HG03045 (cell line): ENCODE measurements at regions not wholly inside any gene's neighbourhood (a gene's known extent, or its start where the extent isn't known, plus 50 kb on each side); places are given as distances from the start of the nearest gene placed in this dataset.

Experiments used
- ATAC-seq: cut with Tn5 transposase; IDR thresholded peaks from one replicate; pipeline ENCODE4 v1.9.1; 2021; ENCODE audit warnings: mild to moderate bottlenecking, moderate library complexity; ENCODE audit not compliant: unreplicated experiment

DNA sequence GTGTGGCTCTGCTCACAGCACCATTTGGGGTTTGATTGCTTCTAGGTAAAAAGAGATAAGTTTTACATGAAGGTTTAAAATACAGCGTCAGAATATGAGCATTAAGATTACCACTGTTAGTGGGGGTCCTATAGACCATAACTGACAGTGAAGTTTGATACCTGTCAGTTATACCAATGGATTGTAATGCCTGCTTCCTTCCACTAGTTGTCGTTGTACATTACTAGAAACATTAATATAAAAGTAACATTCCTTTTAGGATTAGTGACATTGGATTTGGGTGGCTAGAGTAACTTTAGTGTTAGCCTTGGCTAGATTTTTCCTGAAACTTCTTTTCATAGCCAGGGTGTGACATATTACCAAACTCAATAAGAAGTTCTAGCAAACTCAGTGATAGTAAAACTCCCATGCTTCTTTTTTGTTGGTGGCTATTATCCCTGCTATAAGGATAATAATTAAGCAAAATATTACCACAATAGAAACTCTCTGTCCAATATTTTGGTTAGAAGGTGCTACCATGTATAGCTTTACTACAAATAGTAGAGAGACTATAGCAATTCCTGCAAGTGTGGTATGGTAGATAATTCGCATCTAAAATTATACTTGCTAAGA, 57.1 kb downstream of the FAM181B start:
- ATAC-seq = no peak

DNA sequence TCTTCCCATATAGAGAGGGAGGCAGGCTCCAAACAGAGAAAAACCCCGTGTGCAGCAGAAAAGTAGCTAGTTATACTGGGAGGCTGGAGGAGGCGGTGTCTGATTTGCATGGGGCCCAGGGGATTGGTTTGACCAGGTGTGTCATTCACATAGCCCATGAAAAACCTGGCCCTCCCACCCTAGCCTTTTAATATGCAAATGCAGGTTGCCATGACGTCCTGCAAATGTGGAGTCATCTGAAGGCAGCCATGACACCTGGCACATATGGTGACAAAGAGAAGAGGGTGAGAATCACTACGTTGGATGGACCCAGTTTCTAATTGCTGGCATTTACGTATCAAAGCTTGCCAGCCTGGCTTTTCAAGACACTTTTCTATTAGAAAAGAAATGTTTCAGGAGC, 57.8 kb downstream of the FAM181B start:
- no peak for ATAC-seq

DNA sequence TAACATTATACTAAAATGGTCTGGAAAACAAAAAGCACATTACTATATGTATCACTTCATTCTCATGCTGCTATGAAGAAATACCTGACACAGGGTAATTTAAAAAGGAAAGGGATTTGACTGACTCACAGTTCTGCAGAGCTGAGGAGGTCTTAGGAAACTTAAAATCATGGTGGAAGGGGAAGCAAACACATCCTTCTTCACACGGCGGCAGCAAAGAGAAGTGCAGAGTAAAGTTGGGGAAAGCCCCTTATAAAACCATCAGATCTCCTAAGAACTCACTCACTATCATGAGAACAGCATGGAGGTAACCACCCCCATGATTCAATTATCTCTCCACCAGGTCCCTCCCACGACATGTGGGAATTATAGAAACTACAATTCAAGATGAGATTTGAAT, 60.0 kb downstream of the FAM181B start:
- ATAC-seq = no peak

DNA sequence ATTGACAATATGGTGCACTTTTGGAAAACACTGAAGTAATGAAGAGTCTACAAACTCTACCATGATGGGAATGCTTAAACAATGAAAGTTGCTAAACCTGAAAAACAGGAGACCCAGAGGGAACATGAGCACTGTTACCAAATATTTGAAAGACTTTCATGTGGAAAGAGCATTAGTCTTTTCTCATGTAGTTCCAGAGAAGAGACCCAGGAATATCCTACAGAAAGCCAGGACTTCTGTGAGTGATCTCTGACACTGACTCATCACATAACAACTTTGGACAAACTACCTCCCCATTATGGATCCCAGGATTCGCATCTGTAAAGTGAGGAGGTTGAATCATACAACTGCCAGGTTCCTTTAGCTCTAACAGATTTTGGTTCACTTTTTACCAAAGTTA, 62.2 kb downstream of the FAM181B start:
- no peak for ATAC-seq

DNA sequence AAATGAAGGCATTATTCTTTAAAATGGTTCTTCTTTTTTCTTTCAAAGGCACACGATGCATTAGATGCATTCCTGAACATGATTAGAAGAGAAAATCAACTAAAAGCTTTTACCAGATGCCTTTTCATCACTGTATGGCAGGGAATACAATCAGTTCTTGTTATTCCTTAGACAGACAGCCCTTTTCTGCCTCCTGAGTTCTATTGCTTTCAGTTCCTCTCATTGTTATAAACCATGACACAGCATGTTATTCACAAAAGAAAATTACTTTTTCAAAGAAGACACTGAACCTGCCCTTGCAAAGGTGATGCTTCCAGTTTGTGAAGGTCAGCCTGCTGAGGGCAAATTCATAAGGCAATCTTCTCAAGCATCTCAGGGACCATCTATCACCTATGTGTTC, 70.1 kb downstream of the FAM181B start:
- ATAC-seq = no peak

DNA sequence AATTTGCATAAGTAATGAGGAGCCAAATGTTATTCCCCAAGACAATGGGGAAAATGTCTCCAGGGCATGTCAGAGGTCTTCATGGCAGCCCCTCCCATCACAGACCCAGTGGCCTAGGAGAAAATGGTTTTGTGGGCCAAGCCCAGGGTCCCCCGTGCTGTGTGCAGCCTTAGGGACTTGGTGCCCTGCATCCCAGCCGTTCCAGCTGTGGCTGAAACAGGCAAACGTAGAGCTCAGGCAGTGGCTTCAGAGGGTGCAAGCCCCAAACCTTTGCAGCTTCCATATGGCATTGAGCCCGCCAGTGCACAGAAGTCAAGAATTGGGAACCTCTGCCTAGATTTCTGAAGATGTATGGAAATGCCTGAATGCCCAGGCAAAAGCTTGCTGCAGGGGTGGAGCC, 79.9 kb downstream of the FAM181B start:
- ATAC-seq = no peak

DNA sequence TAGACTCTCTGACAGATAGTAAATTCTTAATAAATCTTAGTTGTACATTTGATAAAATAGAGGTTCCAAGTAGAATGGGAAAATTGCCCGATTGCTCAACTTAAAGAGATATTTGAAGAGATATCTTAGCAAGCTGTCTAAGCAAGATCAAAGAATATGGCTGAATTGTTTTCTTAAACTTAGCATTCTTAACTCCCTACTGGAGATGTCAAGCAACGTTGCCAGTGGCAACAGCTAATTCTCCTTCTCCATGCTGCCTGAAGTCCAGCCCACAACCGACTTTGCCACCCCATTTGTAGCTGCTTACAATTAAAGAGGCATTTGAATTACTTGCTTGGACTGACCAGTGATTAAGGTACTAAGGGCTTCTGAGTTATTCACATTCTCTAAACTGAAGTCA, 94.4 kb downstream of the FAM181B start:
- no peak for ATAC-seq

DNA sequence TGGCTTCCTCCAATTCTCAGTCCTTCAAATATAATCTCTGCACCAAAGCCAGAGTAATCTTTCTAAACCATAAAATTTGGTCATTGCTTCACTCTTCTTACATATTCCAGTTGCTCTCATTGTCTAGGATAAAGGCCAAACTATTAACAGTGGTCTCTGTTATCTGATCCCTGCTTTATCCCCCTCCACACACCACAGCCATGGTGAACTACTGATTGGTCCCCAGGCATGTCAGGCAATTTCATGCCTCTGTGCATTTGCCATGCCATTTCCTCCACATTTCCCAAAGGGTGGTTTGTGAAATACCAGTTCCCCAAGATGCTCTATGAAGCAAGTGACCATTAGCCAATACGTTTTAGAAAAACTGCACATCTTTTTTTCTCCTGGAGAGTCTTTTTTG, 97.0 kb downstream of the FAM181B start:
- no peak for ATAC-seq

DNA sequence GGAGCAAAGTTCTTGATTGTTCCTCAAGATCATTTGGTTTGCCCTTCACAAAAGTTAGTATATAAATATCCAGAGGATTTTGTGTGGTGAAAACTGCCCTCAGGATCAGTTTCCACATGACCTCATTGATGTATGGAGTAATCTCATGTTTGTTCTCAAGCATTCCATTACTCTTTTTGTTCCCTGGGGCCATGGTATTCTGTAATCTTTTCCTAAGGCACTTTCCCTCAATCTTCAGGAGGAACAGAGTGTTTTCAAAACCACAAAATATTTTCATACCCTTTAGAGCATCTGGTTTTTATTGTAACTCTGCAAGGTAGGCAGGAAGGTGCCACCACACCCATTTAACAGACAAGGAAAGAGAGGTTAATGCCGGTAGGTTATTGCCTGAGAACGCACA, 99.6 kb downstream of the FAM181B start:
- no peak for ATAC-seq

DNA sequence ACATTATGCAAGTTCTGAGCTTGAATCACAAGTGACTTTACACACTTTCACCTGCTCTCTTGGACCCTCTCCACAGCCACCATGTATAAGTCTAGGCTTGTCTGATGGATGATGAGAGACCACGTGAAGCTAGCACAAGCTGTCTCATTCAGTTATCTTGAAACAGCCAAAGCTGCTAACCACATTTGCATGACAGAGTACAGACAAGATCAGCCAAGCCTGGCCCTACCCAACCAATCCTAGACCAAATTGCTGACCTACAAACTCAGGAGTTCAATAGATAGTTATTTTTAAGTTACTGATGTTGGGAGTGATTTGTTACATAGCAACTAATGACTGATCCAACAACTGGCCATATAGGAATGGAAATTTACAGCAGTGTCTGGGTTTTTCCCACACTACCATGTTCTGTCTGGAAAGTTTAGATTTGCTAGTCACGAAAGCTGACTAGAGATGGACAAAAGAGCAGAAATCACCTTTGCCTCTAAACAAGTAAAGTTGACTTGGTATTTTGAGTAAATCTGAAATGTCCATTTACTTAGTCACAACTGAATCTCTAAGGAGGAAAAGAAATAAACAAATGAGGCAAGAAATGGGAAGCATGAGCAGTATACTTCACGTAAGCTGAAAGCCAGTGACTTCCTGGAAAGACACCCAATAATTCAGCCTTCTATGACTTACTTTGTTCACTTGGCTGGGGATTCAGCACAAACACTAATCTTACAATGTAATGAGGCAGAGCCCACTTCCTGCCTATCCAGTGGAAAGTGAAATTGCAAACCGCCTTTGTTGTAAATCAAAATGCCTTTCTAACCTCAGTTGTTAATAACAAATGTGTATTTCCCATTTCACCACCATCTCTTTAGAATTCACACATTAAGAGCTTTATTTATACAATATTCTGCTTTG, 101.7 kb downstream of the FAM181B start:
- ATAC-seq = peak; percentile 82

DNA sequence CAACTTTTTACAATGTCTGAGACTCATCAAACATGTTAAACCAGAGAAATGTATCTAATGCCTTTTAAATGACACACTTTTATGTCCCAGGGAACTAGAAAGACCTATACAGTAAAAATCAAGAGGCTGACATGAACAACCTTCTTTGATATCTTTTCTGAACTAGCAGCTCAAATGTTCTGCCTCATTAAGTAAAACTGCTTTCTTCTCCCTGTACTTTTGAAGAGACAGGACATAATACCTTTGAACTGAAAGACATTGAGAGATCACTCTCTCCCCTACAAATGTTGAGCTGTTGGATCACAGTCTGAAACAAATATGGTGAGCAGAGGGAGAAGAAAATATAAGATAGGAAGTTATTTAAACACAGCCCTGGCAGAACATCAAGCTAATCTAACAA, 123.0 kb downstream of the FAM181B start:
- no peak for ATAC-seq

DNA sequence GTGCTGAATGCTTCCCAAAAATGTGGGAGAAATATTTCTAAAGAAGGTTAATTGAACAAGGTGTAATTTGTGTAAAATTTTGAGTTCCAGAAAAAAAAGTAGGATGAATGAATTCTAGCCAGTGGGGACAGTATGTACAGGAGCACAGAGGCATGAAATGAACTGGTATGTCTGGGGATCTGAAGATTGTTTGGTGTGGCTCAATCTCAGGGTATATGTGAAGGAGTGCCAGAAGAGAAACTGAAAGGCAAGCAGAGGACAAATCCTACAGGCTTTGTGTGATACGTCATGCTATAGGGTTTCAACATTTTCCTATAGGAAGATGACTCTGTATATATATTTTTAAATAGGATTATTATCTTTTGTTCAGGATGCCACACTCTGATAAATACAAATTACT, 126.9 kb downstream of the FAM181B start:
- no peak for ATAC-seq

DNA sequence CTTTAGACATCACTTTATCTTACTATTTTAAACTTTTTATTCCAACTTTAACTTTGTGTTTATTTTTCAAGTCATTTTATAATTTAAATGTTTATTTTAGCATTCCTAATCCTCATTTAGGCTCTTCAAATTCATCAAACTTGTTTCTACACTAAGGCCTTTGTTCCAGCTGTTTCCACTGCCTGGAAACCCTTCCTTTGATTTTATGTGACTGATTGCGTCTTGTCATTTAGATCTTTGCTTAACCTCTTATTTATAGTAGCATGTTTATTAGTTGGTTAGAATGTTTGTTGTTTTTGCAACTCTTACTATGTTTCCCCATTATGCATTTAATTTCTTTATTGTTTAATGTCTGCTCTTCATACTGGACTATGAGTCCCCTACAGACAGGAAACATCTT, 132.0 kb downstream of the FAM181B start:
- ATAC-seq = no peak

DNA sequence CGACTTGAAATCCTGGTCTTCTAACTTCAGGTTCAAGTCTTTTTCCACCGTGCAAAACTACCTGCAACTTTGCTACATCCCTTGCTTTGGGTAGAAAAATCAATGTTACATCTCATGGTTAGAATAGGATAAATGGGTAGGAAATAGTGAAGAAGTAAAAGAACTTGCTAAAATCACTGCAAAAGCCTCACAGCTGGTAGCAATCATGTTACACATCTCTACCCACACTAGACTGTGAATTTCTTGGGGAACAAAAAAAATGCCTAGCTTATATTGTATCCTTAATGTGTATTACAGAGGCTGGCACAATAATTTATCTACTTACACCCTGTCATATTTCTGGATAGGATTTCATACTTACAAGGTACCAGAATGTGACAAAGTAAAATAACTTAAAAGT, 133.8 kb downstream of the FAM181B start:
- ATAC-seq = no peak

DNA sequence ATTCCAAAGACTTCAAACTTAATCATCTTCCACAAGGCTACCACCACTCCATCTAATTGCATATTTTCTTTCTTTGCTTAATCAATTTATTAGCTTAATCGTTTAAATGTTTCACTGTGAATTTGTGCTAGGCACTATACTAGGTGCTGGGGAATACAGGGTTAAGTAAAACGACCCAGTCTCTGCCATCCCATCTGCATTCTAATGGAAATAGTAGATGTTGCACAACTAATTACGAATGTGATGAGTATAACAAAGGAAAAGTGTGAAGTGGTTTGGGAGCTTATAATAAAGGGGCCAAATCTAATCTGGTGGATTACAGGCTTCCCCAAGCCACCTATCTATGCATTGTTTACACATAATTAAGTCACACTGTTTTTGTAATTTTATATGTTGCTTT, 147.1 kb downstream of the FAM181B start:
- no peak for ATAC-seq

DNA sequence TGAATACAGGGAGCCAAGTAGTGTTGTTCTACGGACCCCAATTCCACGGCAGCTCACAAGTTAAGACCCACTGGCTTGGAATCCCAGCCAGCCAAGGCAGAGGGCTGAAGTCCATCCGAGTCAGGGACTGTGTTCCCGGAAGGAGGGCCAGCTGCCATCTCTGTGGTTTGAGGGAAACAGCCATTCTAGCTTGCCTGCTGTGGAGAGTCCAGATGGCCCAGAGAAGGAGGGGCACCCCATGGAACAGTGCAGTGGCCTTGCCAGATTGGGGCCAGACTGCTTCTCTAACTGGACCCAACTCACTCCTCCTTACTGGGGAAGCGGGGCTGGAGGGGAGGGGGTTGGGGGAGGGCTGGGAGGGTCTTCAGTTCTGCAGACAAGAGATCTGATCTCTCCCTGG, 156.4 kb downstream of the FAM181B start:
- no peak for ATAC-seq

DNA sequence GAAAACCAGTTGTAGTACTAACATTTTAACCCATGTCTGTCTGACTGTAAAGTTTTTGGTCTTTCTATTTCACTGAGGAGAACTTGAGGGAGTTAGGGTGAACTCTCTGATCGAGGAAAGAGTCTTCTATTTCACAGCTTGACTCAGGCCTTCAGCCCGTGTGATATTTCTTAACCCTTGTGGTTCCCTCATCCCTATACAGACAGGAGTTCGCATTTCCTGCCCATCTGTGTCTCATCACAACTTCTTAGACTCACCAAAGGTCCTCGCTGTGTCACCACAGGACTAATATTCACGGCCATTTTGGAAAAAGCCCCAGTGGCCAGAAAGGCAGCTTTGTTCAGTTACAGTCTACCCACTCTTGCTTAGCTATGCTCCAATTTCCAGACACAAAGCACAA, 172.8 kb downstream of the FAM181B start:
- no peak for ATAC-seq

DNA sequence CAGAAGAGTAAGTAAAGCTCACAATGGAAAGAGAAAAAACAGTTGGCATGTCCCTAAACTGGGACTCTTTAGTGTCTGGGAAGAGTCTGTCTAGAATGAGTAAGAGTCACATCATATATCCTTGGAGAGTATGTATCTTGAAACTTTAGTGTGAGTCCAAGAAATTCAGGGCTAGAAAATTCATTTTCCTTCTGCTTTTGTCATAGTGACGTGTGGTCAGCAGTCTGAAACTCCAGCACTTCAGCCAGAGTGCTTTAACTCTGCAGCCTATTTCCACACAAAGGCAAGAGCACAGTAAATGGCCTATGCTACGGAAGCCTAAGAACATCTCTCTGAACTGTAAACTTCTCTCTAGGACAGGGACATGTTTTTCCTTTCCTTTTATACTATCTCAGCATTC, 174.1 kb downstream of the FAM181B start:
- ATAC-seq = no peak

DNA sequence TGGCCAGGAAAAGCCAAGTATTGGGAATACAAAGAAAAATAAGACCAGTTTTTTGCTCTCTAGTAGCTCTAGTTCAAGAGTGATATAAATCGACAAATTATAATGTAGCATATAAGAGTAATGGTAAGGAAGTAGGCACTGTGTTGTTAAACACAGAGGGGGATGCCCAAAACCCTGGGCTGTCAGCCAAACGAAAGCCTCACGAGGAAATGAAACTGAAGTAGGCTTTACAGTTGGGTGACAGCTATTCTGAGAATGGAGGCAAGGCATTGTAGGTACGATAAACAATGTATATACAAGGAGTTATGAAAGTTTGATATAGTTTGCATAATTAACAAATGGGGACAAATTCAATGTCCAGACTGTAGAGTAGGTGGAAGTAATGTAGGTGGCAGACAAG, 176.4 kb downstream of the FAM181B start:
- ATAC-seq = peak; percentile 90

DNA sequence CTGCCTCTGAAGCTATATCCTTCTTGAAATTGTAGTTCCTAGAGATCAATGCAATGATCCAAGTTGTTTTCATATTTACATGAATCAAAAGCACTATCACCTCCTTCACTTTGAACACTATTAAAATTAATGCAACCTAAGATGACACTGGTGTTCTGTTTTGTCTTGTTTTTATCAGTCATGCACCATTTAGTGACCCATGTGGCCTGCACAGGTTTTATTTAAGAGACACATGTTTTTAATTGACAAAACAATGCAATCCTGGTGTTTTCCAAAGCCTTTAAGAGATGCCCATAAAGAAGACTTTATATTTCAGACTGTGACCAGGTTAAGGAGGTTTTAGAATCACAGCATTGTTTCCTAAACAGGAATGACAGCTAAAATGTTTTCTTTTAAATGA, 177.5 kb downstream of the FAM181B start:
- ATAC-seq = no peak

DNA sequence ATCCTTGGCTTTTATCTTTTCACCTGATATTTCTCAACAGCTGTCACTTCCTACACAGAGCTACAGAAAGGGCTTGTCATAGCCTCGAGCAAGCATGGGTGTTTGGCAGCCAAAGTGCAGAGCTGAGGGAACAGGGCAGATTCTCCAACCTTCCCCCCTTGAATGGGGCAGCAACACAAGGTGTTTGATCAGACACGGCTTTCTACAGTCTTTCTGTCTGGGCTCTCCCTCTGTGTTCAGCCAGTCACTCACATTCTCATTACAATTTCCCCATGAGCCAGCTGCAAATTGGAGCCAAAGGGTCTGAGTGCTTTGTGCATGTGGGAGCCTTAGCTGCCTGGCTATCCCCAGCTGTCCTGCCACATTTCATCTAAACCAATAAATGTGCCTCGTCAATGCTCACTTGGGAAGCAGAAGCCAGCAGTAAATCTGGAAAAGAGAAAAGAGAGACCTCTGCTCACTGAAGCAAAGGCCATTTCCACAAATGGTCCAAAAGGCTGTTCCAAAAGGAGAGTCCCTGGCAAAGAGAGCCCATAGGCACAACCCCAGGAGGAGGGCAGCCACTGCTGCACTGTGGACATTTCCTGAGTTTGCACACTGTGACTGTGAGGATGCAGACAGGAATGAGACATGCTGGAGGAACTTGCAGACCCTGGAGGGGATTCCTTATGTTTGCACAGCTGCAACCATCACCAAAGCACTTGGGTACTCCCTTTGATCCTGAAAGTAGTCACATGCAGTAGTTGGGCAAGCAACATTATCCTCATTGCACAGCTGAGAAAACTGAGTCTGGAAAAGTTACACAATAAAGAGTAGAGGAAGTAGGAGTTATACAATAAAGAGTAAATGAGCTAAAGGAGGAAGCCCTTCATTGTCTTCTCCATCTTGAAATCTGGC, 186.8 kb downstream of the FAM181B start:
- no peak for ATAC-seq

DNA sequence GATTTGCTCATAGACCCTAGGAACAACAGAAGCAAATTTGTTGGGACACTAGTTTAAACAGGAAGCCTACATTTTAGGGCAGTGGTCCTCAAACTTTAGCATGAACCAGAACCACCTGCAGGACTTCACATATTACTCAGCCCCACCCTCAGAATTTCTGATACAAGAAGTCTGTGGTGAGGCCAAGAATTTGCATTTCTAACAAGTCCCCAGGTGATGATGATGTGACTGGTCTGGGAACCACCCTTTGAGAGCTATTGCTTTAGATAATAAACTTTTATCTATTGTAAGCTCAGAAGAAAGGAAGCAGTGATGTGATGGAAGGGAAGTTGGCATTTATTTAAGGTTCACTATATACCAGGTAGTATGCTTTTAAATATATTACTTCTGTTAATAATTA, 194.0 kb downstream of the FAM181B start:
- ATAC-seq = no peak
